ENCODE measurements at regions not wholly inside any gene's neighbourhood (a gene's known extent, or its start where the extent isn't known, plus 50 kb on each side); places are given as distances from the start of the nearest gene placed in this dataset.

GRCh38 chr21:28783641-28784185 is 209.0 kb downstream of the LTN1 start:
- no peak for DNase-seq

GRCh38 chr21:28781602-28782276 is 210.9 kb downstream of the LTN1 start:
- DNase-seq = no peak

- no peak for DNase-seq
These were observed 212.8 kb downstream of the LTN1 start for GRCh38 chr21:28779914-28780313.

GRCh38 chr21:28776251-28776650 is 216.4 kb downstream of the LTN1 start:
- DNase-seq = no peak

GRCh38 chr21:28775071-28775470 is 217.6 kb downstream of the LTN1 start:
- no peak for DNase-seq

GRCh38 chr21:28773036-28773435 is 219.6 kb downstream of the LTN1 start:
- no peak for DNase-seq

GRCh38 chr21:28771790-28772501 is 220.7 kb downstream of the LTN1 start:
- no peak for DNase-seq

- no peak for DNase-seq
These were observed 221.6 kb downstream of the LTN1 start for GRCh38 chr21:28770867-28771661.

- DNase-seq = no peak
These were observed 223.0 kb downstream of the LTN1 start for GRCh38 chr21:28769683-28770082.

- no peak for DNase-seq
These were observed 223.9 kb downstream of the LTN1 start for GRCh38 chr21:28768753-28769152.

- DNase-seq = no peak
These were observed 225.2 kb downstream of the LTN1 start for GRCh38 chr21:28767523-28767922.

- DNase-seq = no peak
These were observed 228.8 kb downstream of the LTN1 start for GRCh38 chr21:28763809-28764418.

GRCh38 chr21:28762357-28762735 is 230.3 kb downstream of the LTN1 start:
- DNase-seq = no peak

- no peak for DNase-seq
These were observed 230.9 kb downstream of the LTN1 start for GRCh38 chr21:28761674-28762356.

GRCh38 chr21:28758883-28759242 is 233.8 kb downstream of the LTN1 start:
- DNase-seq = no peak

GRCh38 chr21:28758042-28758882 is 234.4 kb downstream of the LTN1 start:
- DNase-seq = no peak

- no peak for DNase-seq
These were observed 237.8 kb downstream of the LTN1 start for GRCh38 chr21:28754862-28755261.

GRCh38 chr21:28754127-28754611 is 238.5 kb downstream of the LTN1 start:
- DNase-seq = no peak

- no peak for DNase-seq
These were observed 240.5 kb downstream of the LTN1 start for GRCh38 chr21:28752131-28752530.

- no peak for DNase-seq
These were observed 241.5 kb downstream of the LTN1 start for GRCh38 chr21:28751176-28751575.

GRCh38 chr21:28750565-28750964 is 242.1 kb downstream of the LTN1 start:
- DNase-seq = no peak

All from activated CD4-positive, alpha-beta T cell treated with anti-CD3 and anti-CD28 coated beads, Interleukin-2, amount 50 U/mL, for 4 hours (primary cell).